Esophagus (tissue), 2 donors: ENCODE measurements at regions not wholly inside any gene's neighbourhood (a gene's known extent, or its start where the extent isn't known, plus 50 kb on each side); places are given as distances from the start of the nearest gene placed in this dataset.

Experiments
- H3K27ac ChIP-seq, 2 donors: one replicate each; pipeline ENCODE4 v1.5.1; 2013; ENCODE audit warnings: low read depth in 2 of 2, mild to moderate bottlenecking in 2 of 2, inconsistent platforms in 1 of 2, low read length in 1 of 2, moderate library complexity in 1 of 2
- H3K27me3 ChIP-seq, 2 donors: one replicate each; pipeline ENCODE4 v1.6.1; 2013; ENCODE audit warnings: low read length in 2 of 2, control low read depth in 1 of 2, mild to moderate bottlenecking in 1 of 2; ENCODE audit not compliant: insufficient read depth in 2 of 2, control insufficient read depth in 1 of 2
- H3K36me3 ChIP-seq, 2 donors: one replicate each; pipeline ENCODE4 v1.6.1; 2013; ENCODE audit warnings: low read length in 1 of 2; ENCODE audit not compliant: control insufficient read depth in 2 of 2, insufficient read depth in 2 of 2
- H3K4me1 ChIP-seq, 2 donors: one replicate each; pipeline ENCODE4 v1.6.1; 2013; ENCODE audit warnings: low read length in 1 of 2; ENCODE audit not compliant: control insufficient read depth in 2 of 2, insufficient read depth in 2 of 2
- H3K4me3 ChIP-seq, 2 donors: one replicate each; pipeline ENCODE4 v1.5.1; 2013; ENCODE audit warnings: low read length in 2 of 2, mild to moderate bottlenecking in 2 of 2, low read depth in 1 of 2, moderate library complexity in 1 of 2
- H3K9me3 ChIP-seq, 2 donors: one replicate each; pipeline ENCODE4 v1.6.1; 2013; ENCODE audit warnings: mild to moderate bottlenecking in 2 of 2, low read depth in 1 of 2, low read length in 1 of 2, moderate library complexity in 1 of 2; ENCODE audit not compliant: control insufficient read depth in 2 of 2, insufficient read depth in 1 of 2
- WGBS, 2 donors: extraction: QIAGEN DNeasy Blood & Tissue Kit; methylation state at CpG; one replicate each; pipeline ENCODE4 v1.1.7; 2013; 5-methylcytosine and 5-hydroxymethylcytosine counted together
- donor health status: healthy with polysubstance abuse.
- donor health status: Bipolar disorder and iron deficiency.

DNA sequence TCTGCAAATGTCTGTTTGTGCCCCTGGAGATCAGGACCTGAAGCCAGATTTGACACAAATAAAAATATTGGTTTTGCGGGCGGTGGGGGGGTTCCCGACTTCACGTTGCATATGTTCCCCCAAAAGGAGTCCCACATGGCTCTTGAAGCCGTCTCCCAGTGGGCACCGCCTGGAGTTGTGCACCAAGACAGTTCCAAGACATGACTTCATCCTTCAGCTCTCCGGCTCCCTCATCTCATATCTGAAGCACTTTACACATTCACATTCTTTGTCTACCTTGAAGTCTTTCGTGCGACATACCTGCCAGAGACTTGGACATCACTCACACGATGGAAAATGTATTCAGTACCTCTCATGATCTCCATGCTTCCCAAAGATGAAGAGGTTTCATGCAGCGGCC is 362.8 kb upstream of the FOXK1 start:
- Histone ChIP-seq H3K9me3 (no peaks in the 10 kb centered on the region), H3K4me1 (no peaks in the 10 kb centered on the region), H3K27me3 (no peaks in the 10 kb centered on the region), H3K36me3 (no peaks in the 10 kb centered on the region), H3K4me3 (no peak overlapping the region), H3K27ac (no peak overlapping the region)
- 87 to 89% methylated on average over 11 of the region's 11 CpGs for WGBS, 2 donors

GRCh38 chr7:4325732-4326131 is 356.4 kb upstream of the FOXK1 start:
- WGBS, 2 donors = 83 to 86% methylated on average over 8 of the region's 8 CpGs
- no peaks in the 10 kb centered on the region for H3K36me3 ChIP-seq
- no peak overlapping the region for H3K4me3 ChIP-seq
- no peaks in the 10 kb centered on the region for H3K4me1 ChIP-seq
- H3K9me3 ChIP-seq = no peaks in the 10 kb centered on the region
- H3K27ac ChIP-seq = no peak overlapping the region
- no peaks in the 10 kb centered on the region for H3K27me3 ChIP-seq

DNA sequence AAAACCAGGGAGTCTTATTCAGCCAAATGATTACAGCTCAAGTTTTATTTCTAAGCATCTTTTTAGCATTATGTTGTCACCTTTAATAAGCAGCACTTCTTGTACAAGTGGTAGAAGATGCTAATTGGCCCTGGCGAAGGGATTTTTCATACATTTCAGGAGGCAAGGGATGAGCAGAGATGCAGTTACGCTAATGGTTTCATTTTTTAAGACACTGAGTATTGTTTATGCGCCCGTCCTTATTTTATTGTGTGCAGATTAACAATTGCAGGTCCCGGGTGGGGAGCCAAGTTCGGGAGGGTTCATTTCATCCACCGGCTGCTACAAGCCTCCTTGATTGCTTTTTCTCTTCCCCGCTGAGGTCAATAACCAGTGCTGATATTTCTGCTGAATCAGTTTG is 350.4 kb upstream of the FOXK1 start:
- Histone ChIP-seq H3K4me1 (no peaks in the 10 kb centered on the region), H3K27me3 (no peaks in the 10 kb centered on the region), H3K27ac (no peak overlapping the region), H3K9me3 (no peaks in the 10 kb centered on the region), H3K4me3 (no peak overlapping the region), H3K36me3 (no peaks in the 10 kb centered on the region)
- 85 to 90% methylated on average over 8 of the region's 8 CpGs for WGBS, 2 donors

DNA sequence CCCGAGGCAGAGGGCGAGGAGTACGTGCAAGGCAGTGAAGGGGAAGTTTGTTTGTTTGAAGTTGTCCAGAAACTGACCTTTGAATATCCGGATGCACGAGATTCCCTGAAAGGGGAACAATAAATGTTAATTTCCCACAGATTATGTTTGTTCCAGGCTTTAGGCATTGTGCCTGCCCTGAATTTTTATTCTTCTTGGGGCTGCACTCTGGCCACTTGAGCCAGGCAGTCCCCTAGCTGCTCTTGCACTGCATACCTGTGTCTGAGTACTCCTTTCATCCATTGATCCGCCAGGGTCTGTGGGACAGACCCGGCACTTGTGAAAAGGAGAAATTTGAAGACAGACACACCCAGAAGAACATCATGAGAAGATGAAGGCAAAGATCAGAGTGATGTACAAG is 343.5 kb upstream of the FOXK1 start:
- 81 to 83% methylated on average over 7 of the region's 7 CpGs for WGBS, 2 donors
- Histone ChIP-seq H3K9me3 (no peaks in the 10 kb centered on the region), H3K4me1 (no peaks in the 10 kb centered on the region), H3K4me3 (no peak overlapping the region), H3K27ac (no peak overlapping the region), H3K27me3 (no peaks in the 10 kb centered on the region), H3K36me3 (no peaks in the 10 kb centered on the region)

GRCh38 chr7:4343272-4344247 is 338.5 kb upstream of the FOXK1 start:
- no peaks in the 10 kb centered on the region for H3K27me3 ChIP-seq
- no peak overlapping the region for H3K27ac ChIP-seq
- no peaks in the 10 kb centered on the region for H3K36me3 ChIP-seq
- H3K4me3 ChIP-seq = no peak overlapping the region
- peaks cover 0 to 11% of the 10 kb centered on the region in 2 donors for H3K9me3 ChIP-seq
- WGBS, 2 donors = 73 to 79% methylated on average over 24 of the region's 24 CpGs
- no peaks in the 10 kb centered on the region for H3K4me1 ChIP-seq

GRCh38 chr7:4345004-4345403 is 337.1 kb upstream of the FOXK1 start:
- WGBS, 2 donors = 65 to 81% methylated on average over 5 of the region's 5 CpGs
- Histone ChIP-seq H3K4me3 (no peak overlapping the region), H3K4me1 (no peaks in the 10 kb centered on the region), H3K9me3 (peaks cover 0 to 11% of the 10 kb centered on the region in 2 donors), H3K36me3 (no peaks in the 10 kb centered on the region), H3K27ac (no peak overlapping the region), H3K27me3 (no peaks in the 10 kb centered on the region)

DNA sequence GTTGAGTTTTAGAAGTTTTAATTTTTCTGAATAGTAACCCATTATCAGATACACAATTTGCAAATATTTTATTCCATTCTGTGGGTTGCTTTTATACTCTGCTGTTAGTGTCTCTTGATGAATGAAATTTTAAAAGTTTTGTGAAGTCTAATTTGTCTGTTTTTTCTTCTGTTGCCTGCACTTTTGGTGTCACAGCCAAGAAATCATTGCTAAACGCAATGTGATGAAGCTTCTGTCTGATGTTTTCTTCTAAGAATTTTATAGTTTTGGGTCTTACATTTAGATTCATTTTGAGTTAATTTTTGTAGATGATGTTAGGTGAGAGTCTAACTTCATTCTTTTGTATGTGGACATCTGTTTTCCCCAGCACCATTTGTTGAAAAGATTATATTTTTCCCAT is 330.0 kb upstream of the FOXK1 start:
- no peak overlapping the region for H3K27ac ChIP-seq
- H3K9me3 ChIP-seq = peaks cover 0 to 2% of the 10 kb centered on the region in 2 donors
- H3K36me3 ChIP-seq = no peaks in the 10 kb centered on the region
- no peak overlapping the region for H3K4me3 ChIP-seq
- H3K27me3 ChIP-seq = no peaks in the 10 kb centered on the region
- WGBS, 2 donors = 82 to 91% methylated on average over 1 of the region's 1 CpG
- no peaks in the 10 kb centered on the region for H3K4me1 ChIP-seq

GRCh38 chr7:4361774-4362173 is 320.3 kb upstream of the FOXK1 start:
- WGBS, 2 donors = 81 to 86% methylated on average over 5 of the region's 5 CpGs
- Histone ChIP-seq H3K27ac (no peak overlapping the region), H3K27me3 (no peaks in the 10 kb centered on the region), H3K4me1 (peaks cover 0 to 2% of the 10 kb centered on the region in 2 donors), H3K9me3 (peaks cover 0 to 2% of the 10 kb centered on the region in 2 donors), H3K4me3 (no peak overlapping the region), H3K36me3 (no peaks in the 10 kb centered on the region)

GRCh38 chr7:4383584-4383983 is 298.5 kb upstream of the FOXK1 start:
- Histone ChIP-seq H3K36me3 (no peaks in the 10 kb centered on the region), H3K4me1 (no peaks in the 10 kb centered on the region), H3K27ac (no peak overlapping the region), H3K27me3 (no peaks in the 10 kb centered on the region), H3K4me3 (no peak overlapping the region), H3K9me3 (no peaks in the 10 kb centered on the region)
- 82 to 83% methylated on average over 12 of the region's 12 CpGs for WGBS, 2 donors

DNA sequence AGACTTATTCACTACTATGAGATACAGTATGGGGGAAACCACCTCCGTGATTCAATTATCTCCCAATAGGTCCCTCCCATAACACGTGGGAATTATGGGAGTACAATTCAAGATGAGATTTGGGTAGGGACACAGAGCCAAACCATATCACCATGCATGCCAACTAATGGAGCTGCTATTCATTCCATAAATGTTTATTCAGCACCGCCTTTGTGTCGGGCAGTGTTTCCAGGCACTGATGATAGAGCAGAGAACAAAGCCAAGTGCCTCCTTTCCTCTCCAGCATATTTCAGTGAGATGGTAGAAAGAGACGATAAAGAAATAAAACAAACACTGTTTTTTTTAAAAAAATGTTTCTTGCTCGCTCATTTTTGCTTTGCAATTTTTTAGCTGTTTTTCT is 295.9 kb upstream of the FOXK1 start:
- Histone ChIP-seq H3K27ac (no peak overlapping the region), H3K4me1 (no peaks in the 10 kb centered on the region), H3K4me3 (no peak overlapping the region), H3K36me3 (no peaks in the 10 kb centered on the region), H3K9me3 (no peaks in the 10 kb centered on the region), H3K27me3 (no peaks in the 10 kb centered on the region)
- 38 to 49% methylated on average over 6 of the region's 6 CpGs for WGBS, 2 donors
